ENCODE measurements at regions not wholly inside any gene's neighbourhood (a gene's known extent, or its start where the extent isn't known, plus 50 kb on each side); places are given as distances from the start of the nearest gene placed in this dataset.

DNA sequence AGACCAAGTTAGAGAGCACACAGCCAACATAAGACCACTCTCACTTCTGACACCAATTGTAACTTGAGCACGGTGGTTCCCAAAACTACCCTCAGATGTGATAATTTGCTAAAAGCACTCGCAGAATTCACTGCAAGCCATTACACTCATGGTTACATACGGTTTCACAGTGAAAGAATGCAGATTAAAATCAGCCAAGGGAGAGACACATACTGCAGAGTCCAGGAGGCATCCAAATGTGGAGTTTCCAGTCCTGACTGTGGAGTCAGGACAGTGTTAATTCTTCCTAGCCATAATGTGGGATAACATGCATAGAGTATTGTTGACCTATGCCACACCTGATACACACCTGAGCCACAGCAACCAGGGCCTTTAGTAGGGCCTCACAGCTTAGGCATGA, 956.4 kb downstream of the NTRK3 start:
- CTCF ChIA-PET (ENCODE audit: unreplicated experiment), result no interaction called here

DNA sequence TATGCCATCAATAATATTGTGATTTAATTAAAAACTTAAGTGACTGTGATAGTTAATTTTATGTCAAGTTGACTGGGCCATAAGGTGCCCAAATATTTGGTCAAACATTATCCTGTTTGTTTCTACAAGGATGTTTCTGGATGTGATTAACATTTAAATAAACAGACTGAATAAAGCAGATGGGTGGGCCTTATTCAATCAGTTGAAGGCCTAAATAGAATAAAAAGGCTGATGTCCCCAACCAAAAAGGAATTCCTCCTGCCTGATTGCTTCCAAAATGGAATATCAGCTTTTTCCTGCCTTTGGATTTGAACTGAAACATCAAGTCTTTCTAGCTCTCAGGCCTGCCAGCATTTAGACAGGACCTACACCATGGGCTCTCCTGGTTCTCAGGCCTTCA, 961.7 kb downstream of the NTRK3 start:
- H3K4me3 ChIP-seq (ENCODE audit: low read depth, low read length, poor library complexity, severe bottlenecking), result no peak overlapping the region
- no peaks in the 10 kb centered on the region for H3K4me1 ChIP-seq (ENCODE audit: insufficient read depth, low read length, poor library complexity, severe bottlenecking)
- DNase-seq (ENCODE audit: low spot score), result no peak
- intact Hi-C loops (cut with micrococcal nuclease; ENCODE audit: unreplicated experiment), result no loop called here
- no peak overlapping the region for H3K27ac ChIP-seq (ENCODE audit: low read depth, low read length, poor library complexity, severe bottlenecking)
- ChIA-PET CTCF (ENCODE audit: unreplicated experiment) (no interaction called here), POLR2A (no interaction called here)
- TF ChIP-seq, protein P1, sequence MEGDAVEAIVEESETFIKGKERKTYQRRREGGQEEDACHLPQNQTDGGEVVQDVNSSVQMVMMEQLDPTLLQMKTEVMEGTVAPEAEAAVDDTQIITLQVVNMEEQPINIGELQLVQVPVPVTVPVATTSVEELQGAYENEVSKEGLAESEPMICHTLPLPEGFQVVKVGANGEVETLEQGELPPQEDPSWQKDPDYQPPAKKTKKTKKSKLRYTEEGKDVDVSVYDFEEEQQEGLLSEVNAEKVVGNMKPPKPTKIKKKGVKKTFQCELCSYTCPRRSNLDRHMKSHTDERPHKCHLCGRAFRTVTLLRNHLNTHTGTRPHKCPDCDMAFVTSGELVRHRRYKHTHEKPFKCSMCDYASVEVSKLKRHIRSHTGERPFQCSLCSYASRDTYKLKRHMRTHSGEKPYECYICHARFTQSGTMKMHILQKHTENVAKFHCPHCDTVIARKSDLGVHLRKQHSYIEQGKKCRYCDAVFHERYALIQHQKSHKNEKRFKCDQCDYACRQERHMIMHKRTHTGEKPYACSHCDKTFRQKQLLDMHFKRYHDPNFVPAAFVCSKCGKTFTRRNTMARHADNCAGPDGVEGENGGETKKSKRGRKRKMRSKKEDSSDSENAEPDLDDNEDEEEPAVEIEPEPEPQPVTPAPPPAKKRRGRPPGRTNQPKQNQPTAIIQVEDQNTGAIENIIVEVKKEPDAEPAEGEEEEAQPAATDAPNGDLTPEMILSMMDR (conservative IDR thresholded peaks at IDR 0.05; ENCODE audit: low read length), result no peak
- TF ChIP-seq EZH2phosphoT487 (IDR thresholded peaks at IDR 0.05; ENCODE audit: borderline replicate concordance, low read depth, low read length), result no peak
- no peaks in the 10 kb centered on the region for H3K79me2 ChIP-seq (ENCODE audit: insufficient read depth, low read depth, low read length)
- H3K9me3 ChIP-seq (ENCODE audit: low read length), result no peaks in the 10 kb centered on the region
- no peaks in the 10 kb centered on the region for H3K36me3 ChIP-seq (ENCODE audit: insufficient read depth, low read length)
- no TSS peak for BruUV-seq (replicated peaks)
- H3K9me2 ChIP-seq (ENCODE audit: insufficient read depth, low read length), result no peaks in the 10 kb centered on the region
- H3K4me2 ChIP-seq (ENCODE audit: low read length), result no peak overlapping the region
- no peak overlapping the region for H2AFZ ChIP-seq (ENCODE audit: low read length)
- H4K20me1 ChIP-seq (ENCODE audit: insufficient read depth, low read length), result no peaks in the 10 kb centered on the region

More for the DNA sequence above, 956.4 kb downstream of the NTRK3 start:
- Histone ChIP-seq H4K20me1 (ENCODE audit: insufficient read depth, low read length) (no peaks in the 10 kb centered on the region), H3K9me2 (ENCODE audit: insufficient read depth, low read length) (no peaks in the 10 kb centered on the region), H3K9me3 (ENCODE audit: low read length) (no peaks in the 10 kb centered on the region), H3K36me3 (ENCODE audit: insufficient read depth, low read length) (no peaks in the 10 kb centered on the region), H3K4me3 (ENCODE audit: low read depth, low read length, poor library complexity, severe bottlenecking) (no peak overlapping the region), H3K4me1 (ENCODE audit: insufficient read depth, low read length, poor library complexity, severe bottlenecking) (no peaks in the 10 kb centered on the region), H3K4me2 (ENCODE audit: low read length) (no peak overlapping the region), H3K79me2 (ENCODE audit: insufficient read depth, low read depth, low read length) (no peaks in the 10 kb centered on the region), H3K27ac (ENCODE audit: low read depth, low read length, poor library complexity, severe bottlenecking) (no peak overlapping the region), H2AFZ (ENCODE audit: low read length) (no peak overlapping the region)
- intact Hi-C loops (cut with micrococcal nuclease; ENCODE audit: unreplicated experiment), result no loop called here
- POLR2A ChIA-PET, result no interaction called here
- TF ChIP-seq EZH2phosphoT487 (IDR thresholded peaks at IDR 0.05; ENCODE audit: borderline replicate concordance, low read depth, low read length), result no peak
- TF ChIP-seq, protein P1 (conservative IDR thresholded peaks at IDR 0.05; ENCODE audit: low read length), result no peak
- no peak for DNase-seq (ENCODE audit: low spot score)
- BruUV-seq (replicated peaks), result no TSS peak

DNA sequence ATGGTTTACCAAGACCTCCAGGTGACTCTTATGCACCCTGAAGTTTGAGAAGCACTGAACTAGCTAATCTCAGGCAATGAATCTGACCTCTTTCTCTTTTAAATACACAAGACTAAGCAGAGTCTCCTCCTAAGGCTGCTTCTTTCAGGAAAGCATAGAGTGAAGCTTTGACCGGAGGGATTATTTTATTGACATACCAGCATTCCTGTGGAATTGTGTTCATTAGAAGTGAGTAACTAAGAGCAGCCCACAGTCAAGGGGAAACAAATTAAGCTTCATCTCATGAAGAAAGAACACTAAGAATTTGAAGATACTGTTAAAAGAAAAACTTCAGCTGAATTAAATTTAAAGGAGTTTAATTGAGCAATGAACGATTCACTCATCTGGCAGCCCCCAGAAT, 963.5 kb downstream of the NTRK3 start:
- H3K36me3 ChIP-seq (ENCODE audit: insufficient read depth, low read length), result no peaks in the 10 kb centered on the region
- intact Hi-C loops (cut with micrococcal nuclease; ENCODE audit: unreplicated experiment), result no loop called here
- CTCF ChIA-PET (ENCODE audit: unreplicated experiment), result no interaction called here
- no peaks in the 10 kb centered on the region for H3K9me3 ChIP-seq (ENCODE audit: low read length)
- H3K4me2 ChIP-seq (ENCODE audit: low read length), result no peak overlapping the region
- H3K79me2 ChIP-seq (ENCODE audit: insufficient read depth, low read depth, low read length), result no peaks in the 10 kb centered on the region
- DNase-seq (ENCODE audit: low spot score), result no peak
- no peak overlapping the region for H3K27ac ChIP-seq (ENCODE audit: low read depth, low read length, poor library complexity, severe bottlenecking)
- no peaks in the 10 kb centered on the region for H3K4me1 ChIP-seq (ENCODE audit: insufficient read depth, low read length, poor library complexity, severe bottlenecking)
- POLR2A ChIA-PET, result no interaction called here
- H3K9me2 ChIP-seq (ENCODE audit: insufficient read depth, low read length), result no peaks in the 10 kb centered on the region
- TF ChIP-seq, protein P1 (conservative IDR thresholded peaks at IDR 0.05; ENCODE audit: low read length), result no peak
- no peak for TF ChIP-seq EZH2phosphoT487 (IDR thresholded peaks at IDR 0.05; ENCODE audit: borderline replicate concordance, low read depth, low read length)
- no peak overlapping the region for H3K4me3 ChIP-seq (ENCODE audit: low read depth, low read length, poor library complexity, severe bottlenecking)
- H2AFZ ChIP-seq (ENCODE audit: low read length), result no peak overlapping the region
- no TSS peak for BruUV-seq (replicated peaks)
- no peaks in the 10 kb centered on the region for H4K20me1 ChIP-seq (ENCODE audit: insufficient read depth, low read length)

Data from OCI-LY7 (cell line).